ENCODE measurements at regions not wholly inside any gene's neighbourhood (a gene's known extent, or its start where the extent isn't known, plus 50 kb on each side); places are given as distances from the start of the nearest gene placed in this dataset.
"Not testable (repeated sequence)": the region's sequence is repeated elsewhere in the genome, so short reads cannot be mapped to it uniquely, and the experiment has no call there.

DNA sequence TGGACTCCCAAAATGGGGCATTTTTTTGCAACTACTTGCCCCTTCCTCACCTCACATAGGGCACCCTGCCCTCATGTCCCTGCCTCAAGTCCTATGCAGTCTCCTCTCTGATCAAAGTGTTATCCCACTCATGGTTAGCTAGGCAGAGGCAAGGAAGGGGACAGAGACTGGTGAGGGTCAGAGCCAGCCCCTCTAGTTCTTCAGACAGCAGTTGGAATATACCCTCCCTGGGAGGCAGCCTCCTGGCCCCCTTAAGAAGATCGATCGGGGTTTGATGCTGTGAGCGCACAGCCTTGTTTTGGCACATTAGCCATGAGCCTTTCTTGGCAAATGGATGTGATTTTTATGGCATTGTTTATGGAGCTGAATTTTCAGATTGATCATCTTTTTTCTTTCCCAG, 436.9 kb downstream of the BUD13 start:
- no peak for DNase-seq (ENCODE audit: low read depth in 2 of 2)

- DNase-seq (ENCODE audit: low read depth in 2 of 2), result no peak
Measured at GRCh38 chr11:116335078-116335477, 437.7 kb downstream of the BUD13 start.

- DNase-seq (ENCODE audit: low read depth in 2 of 2), result no peak
Measured at GRCh38 chr11:116334596-116334995, 438.2 kb downstream of the BUD13 start.

- DNase-seq (ENCODE audit: low read depth in 2 of 2), result no peak
Measured at GRCh38 chr11:116333001-116333535, 439.7 kb downstream of the BUD13 start.

DNA sequence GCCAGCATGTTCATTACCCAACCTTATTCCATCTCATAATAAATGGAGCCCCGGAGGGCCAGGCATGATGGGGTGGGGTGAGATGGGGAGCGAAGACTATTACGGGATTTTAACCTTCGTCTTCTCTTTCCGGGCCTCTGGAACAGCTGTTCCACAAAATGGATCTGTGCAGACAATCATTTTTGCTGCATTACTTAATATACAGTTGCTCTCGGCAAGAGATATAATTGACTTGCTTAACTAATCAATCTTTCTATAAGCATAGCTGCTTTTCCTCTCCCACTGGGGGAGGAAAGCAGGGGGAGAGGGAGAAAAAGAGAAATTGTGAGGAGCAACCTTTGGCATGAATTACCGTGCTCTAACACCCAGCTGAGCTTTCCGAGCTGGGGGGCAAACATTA, 440.4 kb downstream of the BUD13 start:
- DNase-seq (ENCODE audit: low read depth in 2 of 2), result no peak

DNA sequence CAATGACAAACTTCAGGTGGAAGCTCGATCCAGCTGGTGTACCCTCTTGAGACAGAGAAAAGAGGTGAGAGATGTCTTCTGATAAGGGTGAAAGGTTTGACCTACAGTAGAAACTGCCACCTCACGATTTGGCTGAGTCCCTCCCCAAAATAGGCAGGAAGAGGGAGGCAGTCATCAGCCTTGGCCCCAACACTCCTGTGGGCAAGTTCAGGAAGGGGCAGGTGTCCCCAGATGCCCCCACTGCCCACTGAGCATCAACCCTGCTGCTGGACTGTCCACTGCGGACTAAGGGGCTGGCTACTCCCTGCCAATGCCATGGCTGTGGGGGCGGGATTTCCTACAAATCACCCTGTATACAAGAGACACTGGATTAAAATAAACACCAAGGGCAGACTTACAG, 441.4 kb downstream of the BUD13 start:
- no peak for DNase-seq (ENCODE audit: low read depth in 2 of 2)

- no peak for DNase-seq (ENCODE audit: low read depth in 2 of 2)
Measured at GRCh38 chr11:116330439-116331185, 442.2 kb downstream of the BUD13 start.

DNA sequence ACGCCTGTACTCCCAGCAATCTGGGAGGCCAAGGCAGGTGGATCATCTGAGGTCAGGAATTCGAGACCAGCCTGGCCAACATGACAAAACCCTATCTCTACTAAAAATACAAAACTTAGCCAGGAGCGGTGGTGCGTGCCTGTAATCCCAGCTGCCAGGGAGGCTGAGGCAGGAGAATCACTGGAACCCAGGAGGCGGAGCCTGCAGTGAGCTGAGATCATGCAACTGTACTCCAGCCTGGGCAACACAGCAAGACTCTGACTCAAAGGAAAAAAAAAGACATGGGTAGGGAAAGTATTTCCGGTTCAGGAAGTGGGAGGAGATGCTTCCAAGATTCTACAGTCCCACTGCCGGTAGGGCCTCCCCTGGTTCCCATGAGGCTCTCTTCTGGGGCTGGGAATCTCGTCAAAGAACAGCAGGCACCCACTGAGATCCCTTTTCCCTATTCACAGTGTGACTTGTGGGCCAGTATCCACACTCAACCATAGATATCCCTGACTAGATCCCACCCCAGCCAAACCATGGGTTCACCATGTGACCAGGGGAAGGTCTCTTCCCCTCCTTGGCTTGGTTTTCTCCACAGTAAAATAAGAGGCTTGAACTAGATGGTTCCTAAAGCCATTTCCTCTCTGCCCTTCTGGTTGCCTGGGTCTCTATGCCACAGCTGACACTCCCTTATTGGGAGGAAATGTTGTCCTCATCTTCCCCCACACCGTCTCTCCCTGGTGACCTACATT, 443.3 kb downstream of the BUD13 start:
- no peak for DNase-seq (ENCODE audit: low read depth in 2 of 2)

DNA sequence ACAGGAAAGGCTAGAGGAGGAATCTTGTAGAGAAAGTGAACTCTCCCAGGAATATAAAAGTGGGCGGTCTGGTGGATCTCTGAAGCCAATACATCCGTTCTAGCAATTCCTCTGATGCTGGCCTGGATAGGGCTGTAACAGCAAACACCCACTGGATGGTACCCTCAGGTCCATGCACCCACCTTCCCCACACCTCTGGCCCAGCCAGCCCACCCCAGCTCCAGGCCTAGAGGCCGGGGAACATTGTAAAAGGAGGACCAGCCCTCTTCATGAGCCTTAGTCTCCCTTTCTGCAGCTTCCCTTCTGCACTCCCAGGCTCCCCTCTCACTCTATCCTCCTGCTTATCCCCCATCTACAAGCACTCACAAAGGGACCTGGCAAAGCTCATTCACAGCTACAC, 443.9 kb downstream of the BUD13 start:
- DNase-seq (ENCODE audit: low read depth in 2 of 2), result no peak

DNA sequence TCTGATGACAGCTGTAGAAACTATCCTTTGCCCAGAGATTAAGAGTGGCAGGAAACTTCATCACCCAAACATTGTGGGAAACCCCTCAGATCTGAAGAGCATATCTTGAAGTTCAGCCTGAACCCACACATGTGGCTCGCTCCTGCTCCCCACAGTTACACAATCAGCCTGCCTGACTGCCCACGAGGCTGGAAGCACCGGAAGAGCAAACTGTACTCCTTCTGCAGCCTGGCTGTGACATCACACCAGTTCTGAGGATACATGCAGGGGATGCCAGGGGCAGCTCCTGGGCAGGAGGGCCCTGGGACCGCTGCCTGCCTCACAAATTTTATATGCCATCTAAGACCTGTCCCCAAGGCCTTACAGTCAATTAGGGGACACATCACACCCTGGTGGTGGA, 444.4 kb downstream of the BUD13 start:
- no peak for DNase-seq (ENCODE audit: low read depth in 2 of 2)

- DNase-seq (ENCODE audit: low read depth in 2 of 2), result no peak
Measured at GRCh38 chr11:116326146-116326545, 446.6 kb downstream of the BUD13 start.

DNA sequence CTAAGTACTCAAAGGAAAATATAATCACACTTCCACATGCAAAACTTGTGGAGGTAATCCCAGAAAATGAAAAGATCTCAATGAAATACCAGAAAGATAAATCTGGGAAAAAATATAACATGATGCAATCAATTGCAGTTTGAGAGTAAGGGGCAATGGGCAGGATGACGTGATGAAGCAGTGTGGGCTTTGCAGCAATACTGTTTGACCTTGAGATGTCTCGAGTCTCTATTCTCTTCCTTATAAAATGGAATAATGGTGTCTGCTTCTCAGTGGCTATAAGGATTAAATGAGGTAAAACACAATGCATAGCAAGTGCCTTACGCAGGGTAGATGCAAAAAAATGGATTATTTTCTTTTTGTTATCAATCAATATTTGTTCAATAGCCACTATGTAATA, 447.5 kb downstream of the BUD13 start:
- no peak for DNase-seq (ENCODE audit: low read depth in 2 of 2)

GRCh38 chr11:116324077-116324476, 448.7 kb downstream of the BUD13 start:
- not testable (repeated sequence) for DNase-seq (ENCODE audit: low read depth in 2 of 2)

- DNase-seq (ENCODE audit: low read depth in 2 of 2), result no peak
Measured at GRCh38 chr11:116317212-116317611, 455.6 kb downstream of the BUD13 start.

- no peak for DNase-seq (ENCODE audit: low read depth in 2 of 2)
Measured at GRCh38 chr11:116314006-116314405, 458.8 kb downstream of the BUD13 start.

DNA sequence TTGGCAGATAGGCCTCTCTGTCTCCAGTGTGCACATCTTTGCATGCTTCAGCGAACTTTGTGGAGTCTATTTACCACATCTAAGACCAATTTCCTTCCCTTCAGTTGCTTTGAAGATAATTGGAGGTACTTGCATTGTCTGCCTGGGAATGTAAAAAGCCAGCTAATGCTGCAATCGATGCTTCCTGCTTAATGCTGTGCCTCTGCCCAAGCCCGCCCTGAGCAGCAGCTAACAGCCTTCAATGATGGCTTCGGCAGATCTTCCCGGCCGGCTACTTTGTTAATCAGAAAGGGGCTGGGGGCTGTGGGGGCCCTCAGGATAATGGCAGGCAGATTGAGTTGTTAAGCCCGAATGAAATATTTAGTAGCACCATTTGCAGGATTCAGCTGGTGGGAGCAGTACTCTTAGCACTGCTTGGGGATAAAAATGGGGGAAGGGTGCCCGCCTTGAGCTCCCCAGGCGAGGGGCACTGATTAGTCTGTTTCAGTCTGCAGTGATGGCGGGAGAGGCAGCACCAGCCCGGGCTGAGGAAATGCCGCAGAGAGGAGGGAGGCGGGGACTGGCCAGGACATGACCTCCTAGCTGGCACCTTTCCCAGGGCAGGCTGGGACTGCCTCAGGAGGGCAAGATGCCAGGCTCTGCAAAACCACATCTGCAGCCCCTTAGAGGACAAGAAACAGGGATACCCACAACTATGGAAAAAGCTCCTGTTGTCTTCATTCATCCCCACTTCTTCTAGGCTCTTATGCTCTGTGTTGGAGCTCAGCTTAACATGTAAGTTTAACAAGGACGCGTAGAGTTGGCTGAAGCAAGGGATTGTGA, 460.0 kb downstream of the BUD13 start:
- DNase-seq (ENCODE audit: low read depth in 2 of 2), result no peak

DNA sequence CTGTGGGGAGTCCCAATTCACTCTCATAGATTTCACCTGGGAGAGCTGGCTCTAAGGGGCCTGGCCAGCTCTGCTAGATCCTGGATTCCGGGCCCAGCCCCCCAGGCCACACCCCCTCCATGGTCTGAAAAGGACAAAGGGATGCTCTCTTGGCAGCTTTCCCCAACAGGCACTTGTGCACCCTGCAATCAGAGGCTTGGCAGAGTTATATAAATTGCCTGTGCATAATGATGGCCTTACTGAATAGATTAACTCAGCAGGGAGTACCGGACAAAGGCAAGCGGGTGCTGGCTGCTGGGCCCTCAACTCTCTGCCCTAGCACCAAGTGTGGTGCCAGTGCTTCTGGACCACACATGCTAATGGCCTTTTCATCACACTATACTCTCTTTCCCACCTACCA, 461.6 kb downstream of the BUD13 start:
- DNase-seq (ENCODE audit: low read depth in 2 of 2), result no peak

DNA sequence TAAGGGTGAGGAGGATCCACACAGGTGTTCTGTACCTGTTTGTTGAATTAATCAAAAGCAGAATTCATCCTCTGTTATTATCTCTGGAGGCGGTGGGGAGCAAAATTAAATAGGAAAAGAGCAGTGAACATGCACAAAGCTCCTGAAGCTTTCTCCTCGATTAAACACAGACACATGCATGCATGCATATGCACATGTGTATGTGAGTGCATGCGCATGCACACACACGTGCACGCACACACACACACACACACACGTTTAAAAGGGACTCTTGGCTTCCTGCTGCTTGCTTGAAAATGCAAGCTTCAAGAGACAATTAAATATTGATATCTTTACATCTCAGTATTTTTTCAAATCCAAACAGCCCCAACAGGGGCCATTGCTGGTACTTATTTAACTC, 462.1 kb downstream of the BUD13 start:
- DNase-seq (ENCODE audit: low read depth in 2 of 2), result no peak

GRCh38 chr11:116310226-116310625, 462.6 kb downstream of the BUD13 start:
- DNase-seq (ENCODE audit: low read depth in 2 of 2), result no peak

DNA sequence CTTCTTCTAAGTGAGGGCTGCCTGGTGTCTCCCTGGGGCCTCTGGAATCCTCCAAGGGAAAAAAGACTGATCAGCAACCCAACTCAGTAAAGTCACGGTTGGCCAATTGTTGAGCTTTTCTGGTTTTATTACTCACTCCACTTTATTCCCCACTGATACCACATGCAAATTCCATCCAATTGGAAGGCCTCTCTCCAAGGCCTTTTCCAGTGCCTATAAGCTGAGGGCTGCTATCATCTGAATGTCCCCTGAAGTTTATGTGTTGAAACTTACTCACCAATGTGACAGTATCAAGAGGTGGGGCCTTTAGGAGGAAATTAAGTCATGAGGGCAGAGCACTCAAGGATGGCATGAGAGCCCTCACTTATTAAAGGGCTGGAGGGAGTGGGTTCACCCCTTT, 463.3 kb downstream of the BUD13 start:
- no peak for DNase-seq (ENCODE audit: low read depth in 2 of 2)

GRCh38 chr11:116302756-116303155, 470.0 kb downstream of the BUD13 start:
- no peak for DNase-seq (ENCODE audit: low read depth in 2 of 2)

DNA sequence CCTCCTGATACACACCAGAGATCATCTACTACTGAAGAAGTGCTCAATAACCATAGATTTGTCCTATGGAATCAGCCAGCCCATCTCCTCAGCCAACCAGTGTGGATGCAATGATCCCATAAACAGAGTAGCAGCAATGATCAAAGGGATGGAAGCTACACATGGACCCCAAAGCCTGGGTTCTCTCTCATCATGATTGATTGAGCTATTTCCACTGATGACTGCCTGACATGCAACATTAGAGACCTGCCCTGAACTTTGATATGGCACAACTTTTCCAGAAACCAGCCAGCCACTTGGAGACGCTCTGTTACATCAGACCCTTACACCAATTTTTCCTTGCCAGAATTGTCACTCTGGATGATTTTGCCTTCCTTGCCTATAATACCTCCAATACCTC, 471.6 kb downstream of the BUD13 start:
- no peak for DNase-seq (ENCODE audit: low read depth in 2 of 2)
